ENCODE measurements at regions not wholly inside any gene's neighbourhood (a gene's known extent, or its start where the extent isn't known, plus 50 kb on each side); places are given as distances from the start of the nearest gene placed in this dataset.

DNA sequence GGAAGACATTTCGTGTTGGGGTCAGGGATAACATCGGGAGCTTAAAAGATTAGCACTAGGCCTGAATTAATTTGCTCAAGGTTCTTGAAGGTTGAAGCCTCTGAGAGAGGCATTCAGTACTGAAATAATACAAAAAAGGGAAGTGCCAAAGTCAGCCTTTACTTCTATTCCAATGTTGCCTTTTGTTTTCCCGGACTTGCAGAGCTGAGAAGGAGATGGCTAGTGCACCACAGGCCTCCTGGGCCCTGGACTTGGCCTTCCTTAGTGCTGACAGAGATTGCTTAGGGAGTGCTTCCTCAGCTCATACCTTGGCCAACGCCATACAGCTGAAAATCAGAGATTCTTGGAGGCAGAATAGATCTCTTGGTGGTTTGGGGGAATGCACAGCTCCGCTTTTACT, 333.6 kb upstream of the TBL1XR1 start:
- WGBS, 3 donors, result 65 to 73% (median 65%) methylated on average over 5 of the region's 5 CpGs
- TF ChIP-seq, protein P1, sequence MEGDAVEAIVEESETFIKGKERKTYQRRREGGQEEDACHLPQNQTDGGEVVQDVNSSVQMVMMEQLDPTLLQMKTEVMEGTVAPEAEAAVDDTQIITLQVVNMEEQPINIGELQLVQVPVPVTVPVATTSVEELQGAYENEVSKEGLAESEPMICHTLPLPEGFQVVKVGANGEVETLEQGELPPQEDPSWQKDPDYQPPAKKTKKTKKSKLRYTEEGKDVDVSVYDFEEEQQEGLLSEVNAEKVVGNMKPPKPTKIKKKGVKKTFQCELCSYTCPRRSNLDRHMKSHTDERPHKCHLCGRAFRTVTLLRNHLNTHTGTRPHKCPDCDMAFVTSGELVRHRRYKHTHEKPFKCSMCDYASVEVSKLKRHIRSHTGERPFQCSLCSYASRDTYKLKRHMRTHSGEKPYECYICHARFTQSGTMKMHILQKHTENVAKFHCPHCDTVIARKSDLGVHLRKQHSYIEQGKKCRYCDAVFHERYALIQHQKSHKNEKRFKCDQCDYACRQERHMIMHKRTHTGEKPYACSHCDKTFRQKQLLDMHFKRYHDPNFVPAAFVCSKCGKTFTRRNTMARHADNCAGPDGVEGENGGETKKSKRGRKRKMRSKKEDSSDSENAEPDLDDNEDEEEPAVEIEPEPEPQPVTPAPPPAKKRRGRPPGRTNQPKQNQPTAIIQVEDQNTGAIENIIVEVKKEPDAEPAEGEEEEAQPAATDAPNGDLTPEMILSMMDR (IDR thresholded peaks at IDR 0.05), result no peak
- DNase-seq (peak in 1 of 2 donors; percentile 58), ATAC-seq (no peak)
- no peaks in the 10 kb centered on the region for H3K9me3 ChIP-seq
- no peak overlapping the region for H3K4me3 ChIP-seq
- H3K27me3 ChIP-seq (ENCODE audit: insufficient read depth in 3 of 3, low read length in 2 of 3), result no peaks in the 10 kb centered on the region
- intact Hi-C loops (cut with DNase I), result no loop called here
- H3K36me3 ChIP-seq (ENCODE audit: insufficient read depth in 1 of 2, low read depth in 1 of 2), result no peaks in the 10 kb centered on the region
- no peak overlapping the region for H3K27ac ChIP-seq
- peaks cover 10% of the 10 kb centered on the region for H3K4me1 ChIP-seq

DNA sequence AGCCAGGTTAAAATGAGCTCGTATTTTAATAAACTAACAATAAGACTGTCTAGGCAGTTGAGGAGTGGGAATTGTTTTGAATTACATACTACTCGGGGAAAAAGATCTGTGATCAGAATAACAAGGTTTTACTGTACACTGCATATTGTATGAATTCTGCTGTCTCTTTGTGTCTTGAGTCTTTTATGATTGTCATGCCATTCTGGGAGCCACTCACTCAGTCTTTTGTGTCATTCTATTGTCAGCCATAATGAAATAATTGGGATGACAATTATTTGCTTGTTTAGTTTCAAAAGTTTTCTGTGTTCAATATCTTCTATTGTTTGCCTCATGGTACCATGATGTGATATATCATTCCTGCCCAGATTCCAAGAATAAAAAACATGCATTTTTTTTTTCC, 339.6 kb upstream of the TBL1XR1 start:
- Histone ChIP-seq H3K9me3 (no peaks in the 10 kb centered on the region), H3K4me1 (peaks cover 12% of the 10 kb centered on the region), H3K4me3 (no peak overlapping the region), H3K27ac (no peak overlapping the region), H3K27me3 (ENCODE audit: insufficient read depth in 3 of 3, low read length in 2 of 3) (no peaks in the 10 kb centered on the region), H3K36me3 (ENCODE audit: insufficient read depth in 1 of 2, low read depth in 1 of 2) (no peaks in the 10 kb centered on the region)
- 71 to 92% (median 84%) methylated on average over 2 of the region's 2 CpGs for WGBS, 3 donors
- intact Hi-C loops (cut with DNase I), result no loop called here
- TF ChIP-seq, protein P1 (IDR thresholded peaks at IDR 0.05), result no peak
- ATAC-seq (no peak), DNase-seq (no peak)

DNA sequence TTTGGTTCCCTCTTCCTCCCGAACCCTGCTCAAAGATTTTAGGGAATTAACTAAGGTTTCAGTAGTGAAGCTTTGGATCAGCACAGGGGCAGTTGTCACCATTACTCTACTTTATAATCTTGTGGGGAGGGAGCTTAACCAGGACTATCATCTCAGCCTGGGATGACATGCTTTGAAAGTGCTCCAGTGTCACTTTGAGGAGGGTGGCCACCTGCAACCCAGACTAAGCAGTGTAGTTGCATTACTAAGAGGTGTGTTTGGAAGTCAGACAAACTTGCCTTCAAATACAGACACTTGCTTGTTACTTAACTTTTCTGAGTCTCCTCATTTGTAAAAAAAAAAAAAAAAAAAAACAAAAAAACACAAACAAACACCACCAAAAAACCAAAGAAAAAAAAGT, 340.3 kb upstream of the TBL1XR1 start:
- DNase-seq, result no peak
- no peaks in the 10 kb centered on the region for H3K9me3 ChIP-seq
- TF ChIP-seq, protein P1 (IDR thresholded peaks at IDR 0.05), result no peak
- intact Hi-C loops (cut with DNase I), result no loop called here
- H3K4me1 ChIP-seq, result peaks cover 12% of the 10 kb centered on the region
- no peaks in the 10 kb centered on the region for H3K36me3 ChIP-seq (ENCODE audit: insufficient read depth in 1 of 2, low read depth in 1 of 2)
- H3K4me3 ChIP-seq, result no peak overlapping the region
- no peak for ATAC-seq
- H3K27ac ChIP-seq, result no peak overlapping the region
- H3K27me3 ChIP-seq (ENCODE audit: insufficient read depth in 3 of 3, low read length in 2 of 3), result no peaks in the 10 kb centered on the region
- 44 to 71% (median 57%) methylated on average over 1 of the region's 1 CpG for WGBS, 3 donors

GRCh38 chr3:177538048-177538749, 340.9 kb upstream of the TBL1XR1 start:
- intact Hi-C loops (cut with DNase I), result no loop called here
- 7 to 14% (median 12%) methylated on average over 4 of the region's 4 CpGs for WGBS, 3 donors
- Histone ChIP-seq H3K4me1 (peaks cover 12% of the 10 kb centered on the region), H3K27me3 (ENCODE audit: insufficient read depth in 3 of 3, low read length in 2 of 3) (no peaks in the 10 kb centered on the region), H3K9me3 (no peaks in the 10 kb centered on the region), H3K4me3 (no peak overlapping the region), H3K27ac (no peak overlapping the region), H3K36me3 (ENCODE audit: insufficient read depth in 1 of 2, low read depth in 1 of 2) (no peaks in the 10 kb centered on the region)
- DNase-seq, result peak; percentile 31 to 57
- TF ChIP-seq, protein P1 (IDR thresholded peaks at IDR 0.05), result no peak
- peak; percentile 25 to 81 (median 72) for ATAC-seq
